CD4-positive, alpha-beta T cell treated with Interferon gamma for 1 hour (primary cell): ENCODE measurements at regions not wholly inside any gene's neighbourhood (a gene's known extent, or its start where the extent isn't known, plus 50 kb on each side); places are given as distances from the start of the nearest gene placed in this dataset.
"Not testable (repeated sequence)": the region's sequence is repeated elsewhere in the genome, so short reads cannot be mapped to it uniquely, and the experiment has no call there.

ENCODE experiments used
- DNase-seq: peaks from one replicate; pipeline ENCODE4 v3.0.0-alpha.2; 2020

DNA sequence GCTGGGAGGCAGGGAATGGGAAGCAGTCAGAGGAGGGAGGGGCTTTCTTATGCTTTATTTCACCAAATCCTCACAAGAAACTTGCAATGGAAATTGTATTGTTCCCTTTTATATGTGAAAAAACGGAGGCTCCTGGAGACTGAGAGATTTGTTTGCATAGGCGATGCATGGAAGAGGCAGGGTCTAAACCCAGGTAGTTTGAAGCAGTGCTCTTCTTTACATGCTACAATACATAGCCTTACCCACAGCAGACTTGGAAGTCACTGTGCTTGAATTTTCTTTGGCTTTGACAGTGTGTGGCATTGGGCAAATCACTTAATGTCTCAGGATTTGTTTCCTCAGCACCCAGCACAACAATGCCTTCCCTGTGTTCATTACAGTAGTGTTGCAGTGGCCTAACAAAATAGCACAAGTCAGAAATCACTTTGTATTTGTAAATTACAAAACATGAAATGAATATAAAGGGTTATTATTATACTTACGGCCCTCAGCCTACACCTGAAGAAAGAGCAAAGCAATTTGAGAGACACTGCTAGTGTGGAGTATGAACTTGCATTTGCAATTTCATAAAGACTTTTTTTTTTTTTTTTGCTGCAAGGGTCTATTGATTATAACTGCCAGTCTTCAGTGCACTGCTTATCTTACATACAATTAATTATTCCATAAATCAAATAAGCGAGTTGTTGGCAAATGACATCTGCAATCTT lies 646.4 kb upstream of the KCNMB2 start:
- DNase-seq: no peak

DNA sequence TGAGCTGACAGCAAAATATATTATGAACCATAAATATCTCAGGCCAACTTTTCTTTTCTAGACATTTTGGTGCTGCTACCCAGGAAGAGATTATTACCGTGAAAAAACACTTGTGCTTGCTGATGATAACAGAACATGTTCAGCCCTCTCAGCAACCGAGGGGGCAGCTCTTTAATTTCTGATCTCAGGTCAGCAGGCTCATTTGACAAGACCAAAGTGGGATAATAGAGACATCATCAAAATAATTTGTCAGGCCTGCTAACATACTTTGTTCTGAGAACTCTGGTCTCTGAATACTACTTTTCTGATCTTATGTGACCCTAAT lies 645.9 kb upstream of the KCNMB2 start:
- no peak for DNase-seq

DNA sequence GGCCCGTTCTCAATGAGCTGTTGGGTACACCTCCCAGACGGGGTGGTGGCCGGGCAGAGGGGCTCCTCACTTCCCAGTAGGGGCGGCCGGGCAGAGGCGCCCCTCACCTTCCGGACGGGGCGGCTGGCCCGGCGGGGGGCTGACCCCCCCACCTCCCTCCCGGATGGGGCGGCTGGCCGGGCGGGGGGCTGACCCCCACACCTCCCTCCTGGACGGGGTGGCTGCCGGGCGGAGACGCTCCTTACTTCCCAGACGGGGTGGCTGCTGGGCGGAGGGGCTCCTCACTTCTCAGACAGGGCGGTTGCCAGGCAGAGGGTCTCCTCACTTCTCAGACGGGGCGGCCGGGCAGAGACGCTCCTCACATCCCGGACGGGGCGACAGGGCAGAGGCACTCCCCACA lies 644.7 kb upstream of the KCNMB2 start:
- not testable (repeated sequence) for DNase-seq

DNA sequence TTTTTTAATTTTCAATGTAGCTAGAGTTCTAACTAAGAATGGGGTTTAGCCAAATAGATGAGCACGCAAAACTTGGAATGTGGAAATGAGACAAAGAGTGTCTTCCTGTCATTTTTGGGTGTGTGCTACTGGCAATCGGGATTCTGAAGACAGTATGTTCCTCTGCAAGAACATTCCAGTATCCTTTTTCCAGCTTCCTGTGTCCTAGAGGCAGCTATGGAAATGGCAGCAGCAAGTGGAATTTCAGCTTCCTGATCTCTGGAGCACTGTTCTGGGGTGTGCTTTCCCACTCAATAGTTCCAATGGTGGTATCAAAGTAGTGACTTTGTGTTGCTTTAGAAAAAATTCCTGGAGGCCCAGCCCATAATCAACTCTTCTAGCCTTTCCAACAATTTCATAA lies 642.9 kb upstream of the KCNMB2 start:
- DNase-seq: no peak

DNA sequence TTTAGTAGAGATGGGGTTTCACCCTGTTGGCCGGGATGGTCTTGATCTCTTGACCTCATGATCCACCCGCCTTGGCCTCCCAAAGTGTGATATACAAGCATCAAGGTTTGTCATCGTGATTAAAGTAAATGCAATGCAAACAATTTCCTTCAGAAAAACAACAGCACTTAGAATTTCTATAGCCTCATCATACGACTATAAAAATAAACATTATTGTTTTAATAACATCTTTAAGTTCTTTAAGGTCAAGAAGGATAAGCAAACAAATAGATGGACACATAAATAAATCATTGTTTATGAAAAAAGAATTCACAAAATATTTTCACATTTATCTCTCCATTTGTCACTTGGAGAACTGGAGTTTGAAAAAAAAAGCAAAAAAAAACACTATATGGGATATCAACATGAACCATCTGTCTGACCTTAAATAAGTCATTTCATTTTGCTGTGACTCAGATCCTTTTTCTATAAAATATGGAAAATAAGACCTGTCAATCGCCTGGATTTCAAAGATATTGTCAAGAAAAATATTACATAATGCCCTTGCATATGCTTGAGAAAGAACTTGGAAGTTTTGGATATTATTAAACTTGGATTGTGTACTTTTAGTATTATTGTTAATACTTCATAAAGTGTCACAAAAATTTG lies 642.0 kb upstream of the KCNMB2 start:
- no peak for DNase-seq

DNA sequence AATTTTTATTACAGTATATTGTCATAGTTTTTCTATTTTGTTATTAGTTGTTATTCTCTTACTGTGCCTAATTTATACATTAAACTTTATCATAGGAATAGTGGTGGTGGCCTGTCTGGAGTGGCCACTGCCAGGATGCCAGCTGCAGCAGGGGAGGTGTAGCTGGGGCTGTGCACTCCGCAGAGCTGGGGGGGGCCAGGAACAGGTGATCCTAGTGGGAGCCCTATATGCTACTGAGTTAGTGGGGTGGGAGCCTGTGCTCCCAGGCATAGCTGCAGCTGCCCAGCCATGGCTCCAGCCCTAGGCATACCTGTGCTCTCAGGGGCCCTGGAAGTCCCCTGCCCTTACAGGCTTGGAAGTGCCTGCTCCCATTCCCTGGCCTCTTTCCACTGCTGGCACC lies 638.1 kb upstream of the KCNMB2 start:
- no peak for DNase-seq

DNA sequence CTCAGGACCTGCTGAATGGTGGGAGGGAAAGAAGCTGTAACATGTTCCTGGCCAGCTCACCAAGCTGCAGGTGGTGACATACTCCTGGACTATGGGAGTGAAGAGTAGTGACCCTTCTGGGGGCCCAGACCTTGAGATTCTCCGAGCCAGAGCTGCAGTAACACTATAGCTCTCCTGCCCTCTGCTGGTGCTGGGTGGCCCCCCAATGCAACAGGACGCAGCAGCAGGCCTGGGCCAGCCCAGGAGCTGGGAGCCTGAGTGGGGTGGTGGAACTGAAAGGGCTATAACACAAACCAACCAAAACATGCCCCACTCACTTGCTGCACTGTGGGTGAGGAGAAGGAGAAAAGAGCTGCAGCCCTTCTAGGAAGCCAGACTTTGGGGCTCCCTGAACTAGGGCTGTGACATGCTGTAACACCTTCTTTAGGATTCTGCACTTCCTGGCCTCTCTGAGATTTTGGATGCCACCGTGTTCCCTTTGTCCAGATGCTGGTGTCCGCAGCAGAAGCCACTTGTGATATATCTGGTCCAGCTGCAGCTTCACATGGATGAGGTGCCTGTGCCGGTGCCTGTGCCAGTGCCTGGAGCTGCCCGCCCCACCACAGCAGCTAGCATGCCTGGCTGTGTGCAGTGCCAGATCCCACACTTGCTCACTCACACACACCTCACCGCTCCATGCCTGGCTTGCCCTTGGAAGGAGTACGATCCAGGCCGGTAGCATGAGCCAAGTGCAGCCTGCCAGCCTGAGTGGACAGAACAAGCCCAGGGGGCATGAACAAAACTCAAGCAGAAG lies 636.8 kb upstream of the KCNMB2 start:
- DNase-seq: no peak

DNA sequence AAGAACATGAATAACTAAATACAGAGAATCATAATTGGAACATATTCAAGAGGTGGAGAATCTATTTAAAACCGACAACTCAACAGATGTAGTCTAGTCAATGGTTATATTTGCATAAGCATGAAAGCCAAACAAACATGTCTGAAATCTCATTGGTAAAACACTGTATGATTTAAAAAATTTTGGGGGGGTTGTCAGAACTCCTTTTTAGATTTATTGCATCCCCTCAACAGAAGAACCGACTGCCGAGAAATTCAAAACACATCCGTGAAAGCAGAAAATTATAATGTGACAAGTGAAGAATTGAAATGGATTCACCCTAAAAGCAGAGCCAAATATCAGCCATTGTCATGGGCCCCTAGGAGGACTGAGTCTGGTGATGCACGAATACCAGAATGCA lies 633.4 kb upstream of the KCNMB2 start:
- DNase-seq: no peak

DNA sequence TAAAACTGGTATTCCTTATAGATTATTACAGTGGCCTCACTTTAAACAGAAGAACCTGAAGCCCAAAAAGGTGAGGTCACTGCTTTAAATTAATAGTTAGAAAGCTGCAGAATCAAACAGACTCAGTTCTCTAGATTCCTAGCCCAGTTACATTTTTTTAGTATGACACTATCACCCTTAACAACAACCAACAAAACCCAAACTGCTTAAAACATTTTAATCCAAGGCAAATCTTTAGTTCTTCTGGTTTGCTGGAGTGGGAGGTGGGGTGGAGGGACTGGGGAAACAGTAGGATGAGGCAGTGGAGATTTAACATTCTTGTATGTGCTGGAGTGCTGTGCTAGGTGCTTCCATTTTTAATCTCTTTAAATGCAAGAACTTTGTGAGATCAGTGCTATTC lies 631.6 kb upstream of the KCNMB2 start:
- DNase-seq: no peak

DNA sequence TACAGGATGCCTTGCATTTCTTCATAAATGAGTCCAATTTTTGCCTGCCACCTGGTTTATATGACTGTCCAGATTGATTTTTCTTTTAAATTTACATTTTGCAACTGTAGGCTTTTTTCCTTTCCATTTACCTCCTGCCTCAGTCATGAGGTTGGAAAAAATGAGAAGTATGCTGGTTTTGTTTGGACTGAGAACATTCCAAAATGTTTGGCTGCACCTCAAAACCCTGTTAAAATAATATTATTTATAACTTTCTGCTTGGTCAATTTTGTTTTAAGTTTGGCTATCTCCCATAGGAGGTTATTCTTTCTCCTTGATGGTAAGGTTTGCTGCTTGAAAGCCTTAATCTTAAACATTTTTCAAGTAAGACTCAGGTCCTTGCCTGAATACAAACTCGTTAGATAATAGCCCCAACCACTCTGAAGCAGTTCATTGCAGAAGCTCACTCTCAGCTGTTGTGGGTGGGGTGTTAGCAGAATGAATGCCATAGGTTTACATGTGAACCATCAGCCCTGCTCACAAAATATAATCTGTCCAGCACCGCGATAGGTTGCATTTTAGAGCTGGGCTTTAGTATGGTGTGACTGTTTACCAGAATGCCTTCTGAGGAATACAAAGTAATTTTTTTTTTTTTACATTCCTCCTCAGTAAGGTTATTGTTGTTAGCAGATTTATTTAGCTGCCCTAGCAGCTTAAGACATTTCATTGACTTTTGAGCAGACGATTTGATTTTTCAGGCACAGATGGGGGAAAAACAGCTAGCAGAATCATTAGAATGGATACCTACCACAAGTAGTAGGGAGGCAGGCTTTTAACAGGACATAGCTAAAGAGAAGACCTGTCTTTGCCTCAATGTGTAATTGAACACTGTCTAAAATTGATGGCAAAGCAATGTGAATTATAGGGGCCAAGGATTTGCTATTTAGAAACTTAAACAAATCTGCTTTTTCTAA lies 630.8 kb upstream of the KCNMB2 start:
- DNase-seq: no peak

DNA sequence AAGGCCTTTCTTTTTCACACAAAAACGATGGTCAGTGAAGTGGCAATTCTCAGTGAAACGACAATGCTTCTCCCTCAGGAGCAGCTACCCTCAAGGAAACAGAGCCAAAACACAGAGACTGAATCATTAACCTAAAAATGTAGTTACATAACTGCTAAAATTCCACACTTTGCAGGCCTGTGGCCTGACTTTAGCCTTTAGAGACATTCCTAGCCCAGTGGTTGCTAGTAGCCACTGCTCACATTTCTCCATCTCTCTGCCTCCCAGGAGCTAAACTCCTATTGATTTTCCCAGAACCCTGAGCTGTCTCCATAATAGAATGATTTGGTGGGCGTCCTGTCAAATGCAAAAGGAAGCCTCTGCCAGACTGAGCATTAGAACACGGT lies 630.1 kb upstream of the KCNMB2 start:
- no peak for DNase-seq

DNA sequence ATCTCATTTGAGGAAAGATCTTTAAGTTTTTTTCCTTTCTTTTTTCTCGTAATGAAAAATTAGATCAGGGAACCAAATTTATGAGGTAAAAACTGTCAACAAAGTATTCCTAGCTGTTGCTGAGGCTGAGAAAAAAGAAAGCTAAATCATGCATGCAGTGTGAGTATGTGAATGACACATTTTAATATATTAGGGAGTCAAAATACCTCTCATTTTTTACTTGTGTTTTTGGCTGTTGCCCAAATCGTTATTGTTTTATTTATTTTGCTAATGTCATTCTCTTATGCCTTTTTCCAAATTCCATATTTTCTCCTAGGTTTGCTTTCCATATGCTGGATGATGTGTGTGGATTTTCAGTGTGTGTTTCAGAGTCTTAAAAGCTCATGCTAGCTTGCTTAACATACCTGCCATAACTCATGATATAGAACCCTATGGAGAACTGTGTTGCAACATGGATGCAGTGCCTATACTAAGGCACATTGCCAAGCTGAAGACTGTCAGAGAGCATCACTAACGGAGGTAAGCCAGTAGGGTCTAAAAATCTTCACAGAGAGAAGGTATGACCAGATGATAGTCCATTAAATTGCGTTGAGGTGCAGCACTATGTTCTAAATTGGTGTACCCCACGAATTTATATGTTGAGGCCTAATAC lies 629.5 kb upstream of the KCNMB2 start:
- DNase-seq: no peak

DNA sequence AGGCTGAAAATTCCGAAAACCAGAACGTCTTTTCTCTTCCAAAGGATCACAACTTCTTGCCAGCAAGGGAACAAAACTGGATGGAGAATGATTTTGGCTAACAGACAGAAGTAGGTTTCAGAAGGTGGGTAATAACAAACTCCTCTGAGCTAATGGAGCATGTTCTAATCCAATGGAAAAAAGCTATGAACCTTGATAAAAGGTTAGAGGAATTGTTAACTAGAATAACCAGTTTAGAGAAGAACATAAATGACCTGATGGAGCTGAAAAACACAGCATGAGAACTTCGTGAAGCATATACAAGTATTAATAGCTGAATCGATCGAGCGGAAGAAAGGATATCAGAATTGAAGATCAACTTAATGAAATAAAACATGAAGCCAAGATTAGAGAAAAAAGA lies 626.7 kb upstream of the KCNMB2 start:
- not testable (repeated sequence) for DNase-seq

DNA sequence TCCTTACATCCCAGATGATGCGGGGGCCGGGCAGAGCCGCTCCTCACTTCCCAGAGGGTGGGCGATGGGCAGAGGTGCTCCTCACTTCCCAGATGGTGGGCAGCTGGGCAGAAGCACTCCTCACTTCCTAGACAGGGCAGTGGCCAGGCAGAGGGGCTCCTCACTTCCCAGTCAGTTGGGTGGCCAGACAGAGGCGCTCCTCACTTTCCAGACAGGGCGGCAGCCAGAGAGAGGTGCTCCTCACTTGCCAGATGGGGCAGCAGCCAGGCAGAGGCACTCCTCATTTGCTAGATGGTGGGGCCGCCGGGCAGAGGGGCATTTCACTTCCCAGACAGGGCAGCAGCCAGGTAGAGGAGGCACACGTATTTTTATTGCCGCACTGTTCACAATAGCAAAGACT lies 622.0 kb upstream of the KCNMB2 start:
- DNase-seq: no peak

DNA sequence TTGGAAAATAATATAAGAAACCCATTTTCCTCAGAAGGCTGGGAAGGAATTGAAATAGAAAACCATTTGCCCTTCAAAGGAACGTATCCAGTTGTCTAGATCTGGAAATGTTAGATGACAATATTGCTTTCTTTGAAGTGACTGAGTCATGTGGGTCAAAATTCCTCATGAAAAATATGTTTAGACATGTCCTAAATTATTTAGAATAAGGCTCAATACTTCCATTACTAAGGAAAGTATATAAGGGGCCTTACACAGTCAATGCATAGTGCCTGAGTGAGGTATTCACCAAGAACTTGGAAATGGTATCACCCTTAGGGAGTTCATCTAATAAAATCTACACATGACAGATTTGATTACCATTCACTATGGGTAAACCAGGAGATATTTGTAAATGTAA lies 619.8 kb upstream of the KCNMB2 start:
- DNase-seq: no peak

DNA sequence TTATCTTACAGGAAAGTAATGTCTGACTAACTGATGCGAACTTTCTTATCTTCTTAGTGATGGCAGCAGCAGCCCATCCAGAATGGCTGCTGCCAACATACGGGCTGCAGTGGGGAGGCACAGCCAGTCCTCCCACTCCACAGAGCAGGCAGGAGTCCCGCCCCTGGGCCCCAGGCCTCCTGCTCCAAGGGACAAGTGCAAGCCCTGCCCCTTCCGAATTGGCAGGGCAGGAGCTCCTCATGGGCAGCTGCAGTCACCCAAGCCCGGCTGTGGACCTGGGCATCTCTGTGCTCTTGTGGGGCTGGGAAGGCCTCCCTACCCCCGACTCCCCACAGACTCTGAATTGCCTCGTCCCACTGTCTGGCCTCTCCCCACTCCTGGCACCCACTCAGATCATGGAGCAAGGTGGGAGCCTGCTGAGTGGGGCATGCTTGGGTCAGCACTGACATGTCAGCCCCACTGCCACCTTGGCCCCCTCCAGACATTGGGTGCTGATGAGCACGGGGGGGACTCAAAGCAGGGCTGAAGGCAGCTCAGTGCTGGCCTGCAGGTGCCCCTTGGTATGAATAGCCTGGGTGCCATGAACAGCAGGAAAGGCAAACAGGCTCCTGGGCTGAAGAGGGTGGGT lies 618.9 kb upstream of the KCNMB2 start:
- DNase-seq: no peak

DNA sequence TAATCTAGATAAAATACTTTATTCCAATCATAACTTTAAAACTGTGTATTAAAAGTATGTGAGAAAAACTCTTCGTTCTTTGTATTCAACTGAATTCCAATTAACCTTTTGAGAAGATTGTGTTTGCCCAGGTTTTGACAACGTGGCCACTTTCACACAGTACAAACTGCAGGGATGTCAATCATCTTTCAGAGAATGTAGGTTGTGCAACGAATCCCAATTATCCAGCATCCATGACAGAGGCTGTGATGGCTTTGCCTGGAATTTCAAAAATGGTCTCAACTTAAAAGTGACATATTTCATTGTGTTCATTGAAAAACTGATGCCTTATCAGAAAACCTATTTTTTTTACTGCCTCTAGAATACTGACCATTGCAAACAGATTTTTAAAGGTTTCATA lies 615.1 kb upstream of the KCNMB2 start:
- DNase-seq: no peak

DNA sequence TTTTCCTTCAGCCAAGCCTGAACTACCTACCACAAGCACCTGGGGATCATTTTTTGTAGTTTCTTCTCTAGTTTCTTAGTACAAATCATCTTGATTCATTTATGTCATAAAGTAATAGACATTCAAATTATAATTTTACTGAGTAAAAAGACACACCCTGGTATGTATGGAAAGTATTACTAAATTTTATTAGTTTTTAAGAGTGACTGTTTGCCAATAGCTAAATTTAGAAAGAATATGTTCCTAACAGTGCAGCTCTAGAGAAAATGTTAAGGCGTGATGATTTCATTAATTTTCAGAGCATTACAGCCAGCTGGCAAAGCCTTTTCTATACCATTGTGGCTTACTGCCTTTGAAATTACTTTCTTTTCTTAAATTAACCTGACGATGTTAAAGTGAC lies 612.0 kb upstream of the KCNMB2 start:
- no peak for DNase-seq

DNA sequence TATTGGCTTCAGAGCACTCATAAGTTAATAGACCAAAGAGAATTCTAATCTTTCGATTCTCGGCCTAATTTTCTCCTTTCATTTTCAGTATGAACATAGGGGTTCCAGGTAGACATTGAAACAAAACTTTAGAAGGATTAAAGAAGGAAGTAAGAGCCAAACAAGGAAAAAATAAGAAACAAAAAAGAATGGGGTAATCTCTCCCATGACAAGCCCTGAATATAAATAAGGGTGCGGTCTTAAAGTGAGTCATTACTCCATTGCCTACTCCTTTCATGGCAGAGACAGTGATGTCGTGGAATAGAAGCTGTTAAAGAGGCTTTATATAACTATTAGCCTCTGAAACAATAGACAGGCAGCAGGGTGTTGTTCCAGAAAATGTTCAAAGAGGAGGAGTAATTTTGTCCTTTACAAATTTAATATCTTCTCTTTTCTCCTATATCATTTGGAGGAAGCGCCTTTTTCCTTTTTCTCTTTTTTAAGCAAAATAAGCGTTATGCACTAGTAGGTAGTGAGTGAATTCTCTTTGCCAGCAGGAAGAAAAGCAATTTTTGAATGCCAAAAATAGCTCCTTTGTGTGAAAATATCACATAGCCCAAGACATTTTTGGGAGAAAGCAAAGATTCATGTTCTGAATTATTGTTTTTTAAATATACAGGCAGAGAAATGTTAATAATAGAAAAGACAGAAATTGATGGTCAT lies 607.9 kb upstream of the KCNMB2 start:
- no peak for DNase-seq

DNA sequence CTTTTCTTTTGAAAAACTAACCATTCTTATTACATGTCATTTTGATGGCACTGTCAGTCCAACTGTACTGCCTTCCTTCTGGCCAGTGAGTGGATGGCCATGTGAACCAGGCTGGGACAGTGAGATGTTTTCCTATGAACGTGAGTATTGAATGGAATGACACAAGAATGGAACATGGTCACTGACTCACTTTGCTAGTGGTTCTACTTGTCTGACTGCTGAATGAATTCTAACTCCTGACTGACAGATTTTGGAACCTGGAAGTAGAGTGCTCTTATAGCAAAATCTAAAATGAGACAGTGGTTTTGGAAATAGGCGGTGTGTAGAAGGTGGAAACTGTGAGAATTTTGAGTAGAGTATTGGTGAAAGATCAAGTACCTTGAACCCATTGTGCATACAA lies 606.9 kb upstream of the KCNMB2 start:
- DNase-seq: no peak

DNA sequence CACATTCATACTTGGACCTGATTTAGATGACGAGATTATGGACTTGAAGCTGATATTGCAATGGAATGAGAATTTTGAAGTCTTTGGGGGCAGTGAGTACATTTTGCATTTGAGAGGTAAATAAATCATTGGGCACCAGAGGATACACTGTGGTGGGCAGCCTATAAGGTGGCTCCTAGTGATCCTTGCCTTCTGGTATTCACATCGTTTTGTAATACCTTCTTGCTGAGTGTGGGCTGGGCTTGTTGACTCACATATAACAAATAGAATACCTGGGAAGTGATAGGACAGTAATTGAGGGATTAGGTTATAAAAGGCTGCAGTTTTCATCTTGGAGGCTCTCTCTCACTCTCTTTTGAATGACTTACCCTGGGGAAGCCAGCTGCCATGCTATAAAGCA lies 605.5 kb upstream of the KCNMB2 start:
- DNase-seq: no peak

DNA sequence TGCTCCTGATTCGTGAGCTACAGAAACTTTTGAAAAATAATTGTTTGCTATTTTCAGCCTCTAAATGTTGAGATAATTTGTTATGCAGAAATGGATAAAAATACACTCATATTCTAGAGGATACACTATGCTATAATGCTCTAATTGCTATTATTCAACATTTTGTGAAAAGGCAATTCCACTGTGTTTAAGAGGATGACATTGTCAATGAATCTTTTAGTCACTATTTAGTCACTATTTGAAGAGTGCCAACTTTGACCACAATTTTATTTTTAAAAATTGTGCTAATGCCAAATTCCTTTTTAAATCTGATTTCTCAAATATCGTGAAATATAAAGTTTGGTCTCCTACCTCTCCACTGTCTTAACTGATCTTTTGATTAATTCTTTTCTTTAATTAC lies 604.9 kb upstream of the KCNMB2 start:
- DNase-seq: no peak
